Amygdala (tissue), 56 donors: ENCODE measurements at regions not wholly inside any gene's neighbourhood (a gene's known extent, or its start where the extent isn't known, plus 50 kb on each side); places are given as distances from the start of the nearest gene placed in this dataset.
A peak's percentile ranks its signal among the peaks of the same experiment; 100 is the strongest.

Experiments
- DNase-seq, 56 donors: peaks; one replicate each; lab custom pipeline; 2025; lab: John Stamatoyannopoulos, UW

GRCh38 chr7:106606120-106606519 is 54.8 kb downstream of the CCDC71L start:
- DNase-seq = no peak

GRCh38 chr7:106604971-106605370 is 56.0 kb downstream of the CCDC71L start:
- DNase-seq = no peak

GRCh38 chr7:106604303-106604924 is 56.5 kb downstream of the CCDC71L start:
- DNase-seq = no peak

- no peak for DNase-seq
These were observed 57.6 kb downstream of the CCDC71L start for GRCh38 chr7:106603346-106603745.

GRCh38 chr7:106602062-106602461 is 58.9 kb downstream of the CCDC71L start:
- DNase-seq = no peak

- no peak for DNase-seq
These were observed 60.2 kb downstream of the CCDC71L start for GRCh38 chr7:106600569-106601373.

- DNase-seq = no peak
These were observed 61.6 kb downstream of the CCDC71L start for GRCh38 chr7:106599343-106599698.

- DNase-seq = peak in 15 of 56 donors; percentile 1 to 57 (median 4)
These were observed 62.2 kb downstream of the CCDC71L start for GRCh38 chr7:106598663-106599342.

- DNase-seq = no peak
These were observed 63.0 kb downstream of the CCDC71L start for GRCh38 chr7:106597751-106598546.

- no peak for DNase-seq
These were observed 63.9 kb downstream of the CCDC71L start for GRCh38 chr7:106597014-106597413.

GRCh38 chr7:106595922-106596321 is 65.0 kb downstream of the CCDC71L start:
- DNase-seq = no peak

- DNase-seq = no peak
These were observed 67.9 kb downstream of the CCDC71L start for GRCh38 chr7:106593028-106593417.

GRCh38 chr7:106592282-106593027 is 68.5 kb downstream of the CCDC71L start:
- DNase-seq = no peak

- DNase-seq = no peak
These were observed 69.8 kb downstream of the CCDC71L start for GRCh38 chr7:106591146-106591545.

GRCh38 chr7:106590209-106590816 is 70.6 kb downstream of the CCDC71L start:
- DNase-seq = no peak

- no peak for DNase-seq
These were observed 71.6 kb downstream of the CCDC71L start for GRCh38 chr7:106589198-106589879.

GRCh38 chr7:106588422-106589197 is 72.3 kb downstream of the CCDC71L start:
- no peak for DNase-seq
